ENCODE measurements at regions not wholly inside any gene's neighbourhood (a gene's known extent, or its start where the extent isn't known, plus 50 kb on each side); places are given as distances from the start of the nearest gene placed in this dataset.
A peak's percentile ranks its signal among the peaks of the same experiment; 100 is the strongest.

DNA sequence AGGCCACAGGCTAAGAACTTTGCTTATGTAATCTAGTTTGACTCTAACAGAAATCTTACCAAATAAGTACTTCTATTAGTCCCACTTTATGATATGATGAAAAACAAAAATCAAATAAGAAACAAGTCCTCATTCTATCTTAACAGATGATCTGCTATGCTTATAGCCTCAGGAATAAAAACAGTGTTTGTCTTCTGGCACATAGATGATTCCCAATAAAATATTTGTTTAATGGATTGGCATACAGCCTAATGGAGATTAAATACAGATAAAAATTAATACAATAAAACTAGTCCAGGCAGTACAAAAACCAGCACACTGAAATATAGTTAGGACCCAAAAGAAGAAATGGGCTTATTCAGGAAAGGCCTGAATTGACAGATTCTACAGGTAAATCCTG is 971.4 kb upstream of the WWC1 start:
- no peak for DNase-seq (ENCODE audit: low read depth)
- H3K4me3 ChIP-seq (ENCODE audit: control insufficient read depth, low read depth, low read length) = no peak overlapping the region
- TF ChIP-seq, protein P1, sequence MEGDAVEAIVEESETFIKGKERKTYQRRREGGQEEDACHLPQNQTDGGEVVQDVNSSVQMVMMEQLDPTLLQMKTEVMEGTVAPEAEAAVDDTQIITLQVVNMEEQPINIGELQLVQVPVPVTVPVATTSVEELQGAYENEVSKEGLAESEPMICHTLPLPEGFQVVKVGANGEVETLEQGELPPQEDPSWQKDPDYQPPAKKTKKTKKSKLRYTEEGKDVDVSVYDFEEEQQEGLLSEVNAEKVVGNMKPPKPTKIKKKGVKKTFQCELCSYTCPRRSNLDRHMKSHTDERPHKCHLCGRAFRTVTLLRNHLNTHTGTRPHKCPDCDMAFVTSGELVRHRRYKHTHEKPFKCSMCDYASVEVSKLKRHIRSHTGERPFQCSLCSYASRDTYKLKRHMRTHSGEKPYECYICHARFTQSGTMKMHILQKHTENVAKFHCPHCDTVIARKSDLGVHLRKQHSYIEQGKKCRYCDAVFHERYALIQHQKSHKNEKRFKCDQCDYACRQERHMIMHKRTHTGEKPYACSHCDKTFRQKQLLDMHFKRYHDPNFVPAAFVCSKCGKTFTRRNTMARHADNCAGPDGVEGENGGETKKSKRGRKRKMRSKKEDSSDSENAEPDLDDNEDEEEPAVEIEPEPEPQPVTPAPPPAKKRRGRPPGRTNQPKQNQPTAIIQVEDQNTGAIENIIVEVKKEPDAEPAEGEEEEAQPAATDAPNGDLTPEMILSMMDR (conservative IDR thresholded peaks at IDR 0.05; ENCODE audit: control insufficient read depth, insufficient read depth, low read depth, low read length) = no peak

DNA sequence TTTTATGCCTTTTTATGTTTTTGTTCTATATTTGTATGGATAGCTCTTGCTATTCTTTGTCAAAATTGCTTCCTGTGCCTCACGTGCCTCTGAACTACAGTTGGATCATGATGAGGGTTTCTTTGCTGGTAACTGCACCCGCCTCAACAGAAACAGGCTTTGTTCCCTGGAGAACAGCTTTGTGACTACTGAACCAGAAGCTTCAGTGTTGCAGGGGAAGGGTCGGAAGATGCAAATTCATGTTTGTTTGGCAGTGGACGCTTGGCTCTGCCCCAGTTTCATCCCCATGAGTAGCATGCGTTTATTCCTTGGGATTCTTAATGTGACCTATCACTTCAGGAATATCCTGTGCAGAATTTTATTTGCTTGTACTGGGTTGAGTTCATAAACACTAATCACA is 959.1 kb upstream of the WWC1 start:
- no peak overlapping the region for H3K4me3 ChIP-seq (ENCODE audit: control insufficient read depth, low read depth, low read length)
- no peak for DNase-seq (ENCODE audit: low read depth)
- TF ChIP-seq, protein P1 (conservative IDR thresholded peaks at IDR 0.05; ENCODE audit: control insufficient read depth, insufficient read depth, low read depth, low read length) = no peak

DNA sequence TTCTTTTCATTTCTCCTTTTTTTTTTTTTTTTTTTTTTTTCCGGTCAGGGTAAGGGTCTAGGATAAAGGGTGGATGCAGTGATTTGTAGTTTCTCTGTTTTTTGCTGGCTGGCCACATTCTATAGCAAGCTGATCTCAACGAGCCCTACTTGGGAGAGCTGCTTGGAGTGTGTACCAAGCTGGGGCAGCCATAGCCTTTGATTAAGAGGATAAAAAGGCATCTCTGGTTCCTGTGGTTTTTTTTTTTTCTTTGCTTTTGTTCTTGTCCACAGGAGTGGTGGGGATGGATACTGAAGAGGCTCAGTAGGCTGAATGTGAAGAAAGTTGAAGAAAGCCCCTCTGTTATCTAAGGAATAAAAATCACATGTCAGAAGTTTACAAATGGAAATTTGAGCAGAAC is 955.3 kb upstream of the WWC1 start:
- TF ChIP-seq, protein P1 (conservative IDR thresholded peaks at IDR 0.05; ENCODE audit: control insufficient read depth, insufficient read depth, low read depth, low read length) = no peak
- DNase-seq (ENCODE audit: low read depth) = no peak
- H3K4me3 ChIP-seq (ENCODE audit: control insufficient read depth, low read depth, low read length) = no peak overlapping the region

DNA sequence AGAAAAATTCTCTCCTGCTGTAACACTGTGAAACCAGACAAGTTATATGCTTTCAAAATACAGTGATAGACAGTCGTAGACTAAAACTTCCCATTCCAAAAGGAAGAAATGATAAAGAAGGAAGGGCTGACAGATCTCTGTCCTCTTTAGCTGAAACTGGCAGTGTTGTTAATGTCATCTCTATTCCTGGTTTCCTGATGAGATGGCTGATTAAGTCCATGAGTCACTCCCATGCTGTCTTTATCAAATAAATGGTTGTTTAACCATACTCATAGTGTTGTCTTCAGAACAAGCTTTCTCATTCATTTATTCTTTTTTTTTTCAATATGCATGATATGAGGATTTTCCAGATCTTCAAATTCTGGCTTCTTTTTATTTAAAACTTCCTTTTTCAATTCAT is 952.2 kb upstream of the WWC1 start:
- peak; percentile 6 for DNase-seq (ENCODE audit: low read depth)
- no peak overlapping the region for H3K4me3 ChIP-seq (ENCODE audit: control insufficient read depth, low read depth, low read length)
- TF ChIP-seq, protein P1 (conservative IDR thresholded peaks at IDR 0.05; ENCODE audit: control insufficient read depth, insufficient read depth, low read depth, low read length) = no peak

DNA sequence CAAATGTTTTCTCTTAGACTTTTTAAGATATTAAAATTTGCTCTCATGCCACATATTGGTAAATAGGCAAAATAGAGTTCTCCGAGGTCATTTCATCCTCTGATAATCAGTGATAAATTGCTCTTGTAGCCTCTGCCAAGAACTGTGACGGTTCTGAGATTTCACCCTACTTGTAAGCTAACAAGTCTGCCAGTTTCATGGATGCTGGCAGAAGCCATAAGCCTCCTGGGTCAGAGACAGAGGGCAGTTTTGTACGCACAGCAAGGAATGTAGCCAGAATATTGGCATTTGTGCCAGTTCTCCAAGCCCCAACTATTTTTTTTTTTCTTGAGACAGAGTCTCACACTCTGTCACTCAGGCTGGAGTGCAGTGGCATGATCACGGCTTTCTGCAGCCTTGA is 945.0 kb upstream of the WWC1 start:
- no peak overlapping the region for H3K4me3 ChIP-seq (ENCODE audit: control insufficient read depth, low read depth, low read length)
- no peak for DNase-seq (ENCODE audit: low read depth)
- TF ChIP-seq, protein P1 (conservative IDR thresholded peaks at IDR 0.05; ENCODE audit: control insufficient read depth, insufficient read depth, low read depth, low read length) = no peak

DNA sequence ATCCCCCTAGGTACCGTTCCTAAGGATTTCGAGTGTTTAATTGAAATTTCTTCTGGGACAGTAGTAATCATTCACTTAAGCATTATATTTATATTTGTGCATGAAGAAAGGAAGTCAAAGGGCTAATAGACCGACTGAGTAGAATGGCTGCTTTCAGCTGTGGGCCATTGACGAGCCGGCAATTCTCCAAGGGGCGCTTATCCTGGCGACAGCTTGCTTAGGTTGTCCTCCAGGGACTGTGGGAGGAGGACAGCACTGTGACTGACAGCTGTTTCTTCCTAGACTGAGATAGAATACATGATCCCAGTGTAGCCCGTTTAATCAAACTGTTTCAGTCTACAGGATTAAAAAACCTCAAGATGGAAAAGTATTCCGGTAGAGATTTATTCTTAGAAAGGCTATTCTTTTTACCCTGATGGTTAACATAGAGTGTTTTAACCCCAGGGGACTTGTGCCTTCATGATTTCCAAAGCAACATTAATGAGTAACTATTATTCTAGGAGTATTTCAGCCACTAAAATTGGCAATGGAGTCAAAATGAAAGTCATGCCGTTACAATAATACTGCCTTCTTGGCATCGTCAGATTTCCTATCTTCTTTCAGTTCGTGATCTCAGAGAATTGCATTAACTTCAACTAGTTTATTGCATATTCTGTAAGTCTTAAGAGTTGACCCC is 943.1 kb upstream of the WWC1 start:
- no peak overlapping the region for H3K4me3 ChIP-seq (ENCODE audit: control insufficient read depth, low read depth, low read length)
- TF ChIP-seq, protein P1 (conservative IDR thresholded peaks at IDR 0.05; ENCODE audit: control insufficient read depth, insufficient read depth, low read depth, low read length) = no peak
- DNase-seq (ENCODE audit: low read depth) = no peak

DNA sequence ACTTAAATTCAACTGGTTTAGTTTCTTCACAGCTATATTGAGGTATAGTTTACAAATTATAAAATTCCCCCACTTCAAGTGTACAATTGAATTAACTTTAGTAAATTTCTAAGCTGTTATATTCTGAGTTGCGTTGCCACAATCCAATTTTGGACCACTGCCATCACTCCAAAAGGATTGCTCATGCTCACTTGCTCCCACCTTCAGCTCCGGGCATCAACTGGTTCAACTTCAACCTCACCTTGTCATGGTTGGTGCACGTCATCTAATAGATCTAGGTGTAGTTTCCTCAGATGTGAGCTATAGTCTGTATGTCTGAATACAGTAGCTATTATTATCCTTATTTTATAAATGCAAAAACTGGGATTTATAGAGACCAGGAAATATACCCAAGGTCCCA is 942.5 kb upstream of the WWC1 start:
- TF ChIP-seq, protein P1 (conservative IDR thresholded peaks at IDR 0.05; ENCODE audit: control insufficient read depth, insufficient read depth, low read depth, low read length) = no peak
- no peak overlapping the region for H3K4me3 ChIP-seq (ENCODE audit: control insufficient read depth, low read depth, low read length)
- DNase-seq (ENCODE audit: low read depth) = no peak
